Fibroblast of skin of back (primary cell): ENCODE measurements at regions not wholly inside any gene's neighbourhood (a gene's known extent, or its start where the extent isn't known, plus 50 kb on each side); places are given as distances from the start of the nearest gene placed in this dataset.

Experiments
- DNase-seq: peaks from one replicate; pipeline ENCODE4 v3.0.0-alpha.2; 2013

DNA sequence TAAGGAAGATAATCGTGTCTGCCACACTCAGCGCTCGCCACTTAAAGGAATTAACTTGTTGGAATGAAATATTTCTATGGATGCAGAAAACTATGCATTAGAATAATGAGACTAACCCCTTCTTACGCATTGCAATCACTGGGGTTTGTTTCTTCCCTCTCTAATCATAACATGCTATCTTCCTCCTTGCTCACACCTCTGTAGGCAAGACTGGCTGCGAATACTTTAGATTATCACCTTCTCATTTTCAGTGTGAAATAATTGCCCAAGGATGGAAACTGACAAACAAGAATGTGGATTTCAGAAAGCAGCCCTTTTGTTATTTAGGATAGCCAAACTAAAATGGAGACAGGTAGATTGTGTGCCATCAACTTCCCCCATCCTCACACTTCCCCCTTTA, 349.4 kb downstream of the MID1IP1 start:
- no peak for DNase-seq

DNA sequence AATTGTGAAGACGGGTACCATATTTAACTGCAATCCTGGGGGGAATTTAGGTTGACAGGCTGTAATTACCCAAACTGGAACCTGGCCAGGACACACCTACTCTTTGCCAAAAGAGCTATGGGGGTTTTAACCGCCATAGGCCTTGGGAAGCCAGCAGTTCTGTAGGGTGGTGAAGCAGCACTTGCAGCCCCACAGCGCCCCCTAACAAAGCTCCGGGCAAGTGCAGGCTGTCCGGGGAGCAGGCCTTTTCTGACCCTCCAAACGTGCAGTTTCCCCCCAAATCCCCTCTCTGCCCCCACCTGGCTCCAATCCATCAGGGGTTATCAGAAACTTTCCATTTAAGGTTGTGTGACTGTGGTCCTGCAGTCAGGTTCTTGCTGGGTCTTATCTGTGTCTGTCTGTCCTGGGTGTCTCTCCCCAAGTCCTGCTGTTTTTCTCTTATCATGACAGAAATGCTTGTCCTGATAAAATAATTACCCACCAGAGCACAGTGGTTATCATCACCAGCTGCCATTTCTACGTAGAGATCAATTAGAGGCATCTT, 350.9 kb downstream of the MID1IP1 start:
- no peak for DNase-seq

DNA sequence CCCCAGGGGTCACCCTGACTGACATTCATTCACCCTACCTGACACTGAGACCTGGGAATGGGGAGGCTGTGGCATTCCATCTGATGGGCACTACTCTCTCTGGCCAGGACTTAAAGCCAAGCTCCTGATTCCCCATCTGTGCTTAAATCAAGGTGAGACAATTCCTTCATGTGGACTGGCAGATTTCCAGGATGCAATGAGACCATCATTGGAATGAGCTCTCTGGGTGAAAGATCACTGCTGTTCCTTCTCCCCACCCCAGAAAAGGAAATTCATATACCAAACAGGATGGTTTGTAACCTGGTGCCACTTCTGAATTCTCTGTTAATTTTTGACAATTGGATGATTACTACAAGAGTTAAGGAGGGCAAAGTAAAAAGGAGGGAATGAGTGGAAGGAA, 354.8 kb downstream of the MID1IP1 start:
- DNase-seq, result no peak

DNA sequence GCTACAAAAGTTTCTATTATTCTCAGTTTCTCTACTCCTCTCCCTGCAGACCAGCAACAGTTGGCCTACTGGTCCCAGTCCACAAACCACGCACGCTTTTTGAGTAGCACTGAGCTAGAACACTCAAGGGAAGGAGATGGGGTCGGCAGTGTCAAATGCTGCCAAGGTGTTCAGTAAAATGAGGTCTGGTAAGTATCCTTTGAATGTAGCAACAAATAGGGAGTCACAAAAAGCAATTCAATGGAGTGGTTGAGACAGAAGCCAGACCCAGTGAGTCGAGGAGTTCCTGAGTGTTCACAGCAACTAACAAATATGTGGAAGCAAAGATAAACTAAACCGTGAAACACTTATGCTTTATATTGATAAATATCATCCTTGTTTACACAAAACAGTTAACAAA, 355.7 kb downstream of the MID1IP1 start:
- DNase-seq, result no peak

DNA sequence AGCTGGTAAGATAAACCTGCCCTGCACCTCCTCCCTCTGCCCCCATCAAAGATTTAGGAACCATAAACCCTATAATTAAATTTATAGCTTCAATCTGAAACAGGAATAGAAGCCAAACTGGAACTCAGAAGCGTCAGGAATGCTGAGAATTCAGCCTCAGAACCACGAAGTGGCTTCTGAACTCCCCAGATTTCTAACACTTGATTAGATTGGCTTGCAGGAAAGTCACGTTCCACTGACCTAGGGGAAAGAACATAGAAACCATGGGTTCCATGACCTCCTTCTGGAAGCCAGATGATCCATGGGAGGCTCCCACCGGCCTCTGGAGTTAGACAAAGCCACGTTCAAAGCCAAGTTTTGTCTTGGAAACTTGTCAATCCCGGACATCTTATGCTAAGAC, 356.5 kb downstream of the MID1IP1 start:
- DNase-seq, result peak; percentile 11

DNA sequence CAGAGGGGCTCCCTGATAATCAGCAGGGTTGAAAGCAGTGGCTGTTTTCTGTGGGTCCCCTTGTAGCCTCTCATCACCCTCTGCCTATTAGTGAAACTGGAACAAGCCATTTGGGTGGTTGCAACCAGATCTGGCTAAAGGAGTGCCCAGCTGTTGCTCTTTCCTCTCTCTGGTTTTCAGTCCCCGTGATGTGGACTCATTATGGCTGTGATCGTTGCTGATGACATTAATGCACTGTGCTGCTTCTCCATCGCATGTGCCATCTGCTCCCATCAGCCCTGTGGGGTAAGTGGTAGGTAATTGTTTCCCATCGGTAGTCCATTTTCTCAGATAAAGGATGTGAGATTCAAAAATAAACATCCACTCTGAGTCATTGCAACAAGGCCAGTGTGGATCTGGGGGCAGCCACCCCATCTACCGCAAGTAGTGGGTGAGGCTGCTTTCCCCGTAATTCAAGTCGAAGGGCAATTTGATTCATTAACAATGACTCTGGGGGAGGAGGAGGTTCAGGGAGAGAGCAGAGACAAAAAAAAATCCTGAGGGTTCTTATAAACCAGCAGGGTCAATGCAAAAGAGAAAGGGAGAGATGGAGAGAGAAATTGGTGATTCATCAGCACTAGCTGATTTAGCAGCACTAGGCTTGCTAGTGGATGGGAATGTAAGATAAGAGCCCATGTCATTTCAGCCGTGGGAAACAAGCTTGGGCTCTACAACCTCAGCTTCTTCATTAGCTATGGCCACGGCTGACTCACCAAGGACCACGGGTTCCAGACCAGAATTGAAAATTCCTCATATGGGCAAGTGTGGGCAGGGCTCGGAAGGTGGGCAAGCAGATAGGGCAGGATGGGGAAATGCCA, 357.8 kb downstream of the MID1IP1 start:
- peak; percentile 69 for DNase-seq

DNA sequence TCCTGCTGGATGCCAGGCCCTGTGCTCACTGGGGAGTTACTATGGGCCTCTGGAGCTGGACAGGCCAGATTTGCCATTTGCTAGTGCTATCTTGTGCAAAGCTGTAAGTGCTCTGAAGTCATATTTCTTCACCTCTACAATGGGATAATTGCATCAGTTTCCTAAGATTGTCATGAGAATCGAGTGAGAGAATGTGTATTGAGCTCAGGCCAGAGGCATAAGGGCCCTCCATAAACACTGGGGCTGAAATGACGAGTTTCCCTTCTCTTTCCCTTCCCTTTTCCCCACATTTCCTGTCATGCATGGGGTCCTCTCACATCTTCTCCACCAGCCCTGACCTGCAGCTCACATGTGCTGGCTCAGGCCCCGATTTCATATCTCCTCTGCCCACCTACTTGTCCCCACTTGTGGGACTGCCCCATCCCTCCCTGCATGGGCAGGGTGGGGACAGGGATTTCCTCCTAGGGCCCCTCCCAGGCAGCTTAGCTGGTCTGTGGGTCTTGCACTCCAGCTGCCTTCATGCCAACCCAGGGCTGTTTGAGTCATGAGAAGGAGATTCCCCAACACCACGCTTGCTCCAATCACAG, 358.8 kb downstream of the MID1IP1 start:
- no peak for DNase-seq

DNA sequence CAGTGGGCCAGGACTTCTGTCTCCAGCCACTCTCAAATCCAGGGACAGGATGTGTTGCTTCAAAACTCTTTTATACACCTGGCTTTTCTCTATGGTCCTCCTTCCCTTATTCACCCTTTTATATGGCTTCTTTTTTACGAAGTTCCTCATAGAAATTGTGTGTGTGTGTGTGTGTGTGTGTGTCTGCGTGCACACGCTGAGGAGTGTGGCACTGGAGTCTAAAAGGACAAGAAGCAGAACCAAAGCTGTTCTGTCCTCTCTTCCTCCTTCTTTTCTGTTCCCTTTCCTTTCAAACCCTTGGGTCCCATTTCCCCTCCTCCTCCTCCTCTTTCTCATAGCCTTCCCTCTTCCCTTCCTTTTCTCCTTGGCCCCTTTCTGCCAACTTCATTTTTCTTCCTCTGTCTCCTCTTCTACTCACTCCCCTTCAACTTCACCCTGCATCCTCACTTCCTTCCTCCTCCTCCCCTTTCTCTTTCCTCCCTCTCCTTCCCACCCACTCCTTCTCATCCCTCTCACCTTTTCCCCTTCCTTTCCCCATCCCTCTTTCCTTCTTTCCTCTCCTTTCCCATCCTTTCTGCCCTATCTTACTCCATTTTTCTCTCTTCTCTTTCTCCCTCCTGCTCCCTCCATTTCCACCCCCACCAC, 360.5 kb downstream of the MID1IP1 start:
- DNase-seq, result no peak

DNA sequence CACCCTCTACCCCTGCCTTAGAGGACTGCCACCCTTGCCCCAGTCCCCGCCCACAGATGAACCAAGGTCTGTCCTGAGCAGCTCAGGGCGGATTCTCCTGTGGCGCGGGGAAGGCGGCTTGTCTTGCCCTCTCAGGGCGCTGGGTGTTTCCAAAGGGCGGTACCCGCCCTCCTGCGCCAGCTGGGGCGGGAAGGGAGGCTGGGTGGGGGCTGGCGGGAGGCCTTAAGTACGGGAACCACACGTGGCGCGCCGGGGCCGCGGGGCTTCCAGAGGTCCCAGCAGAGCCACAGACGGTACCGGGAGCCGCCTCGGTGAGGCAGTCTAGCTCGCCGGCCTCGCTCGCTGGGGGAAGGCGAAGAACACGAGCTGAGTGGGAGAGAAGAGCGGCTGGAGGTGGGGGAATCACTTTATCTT, 361.1 kb downstream of the MID1IP1 start:
- DNase-seq, result no peak

DNA sequence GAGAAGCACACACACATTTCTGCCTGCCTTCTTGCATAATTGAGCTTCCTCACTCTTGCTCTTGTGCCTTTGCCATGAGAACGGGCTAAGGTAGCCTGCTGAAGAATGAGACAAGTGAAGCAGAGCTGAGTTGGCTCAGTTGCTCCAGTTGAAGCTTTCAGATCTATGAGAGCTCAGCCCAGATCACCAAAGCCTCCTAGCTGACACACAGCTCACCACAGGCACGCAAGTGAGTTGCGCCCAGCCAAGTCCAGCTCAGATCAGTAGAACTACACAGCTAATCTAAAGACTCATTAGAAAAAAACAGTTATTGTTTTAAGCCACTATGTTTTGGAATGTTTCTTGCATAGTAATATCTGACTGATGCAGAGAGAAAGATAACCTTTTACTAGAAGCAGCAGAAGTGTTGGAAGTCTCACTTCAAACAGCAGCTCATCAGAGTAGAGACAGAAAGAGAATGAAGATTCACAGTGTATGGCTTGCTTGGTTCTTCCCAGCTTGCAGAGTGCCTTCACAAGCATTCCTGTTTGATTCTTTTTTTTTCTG, 362.4 kb downstream of the MID1IP1 start:
- no peak for DNase-seq

DNA sequence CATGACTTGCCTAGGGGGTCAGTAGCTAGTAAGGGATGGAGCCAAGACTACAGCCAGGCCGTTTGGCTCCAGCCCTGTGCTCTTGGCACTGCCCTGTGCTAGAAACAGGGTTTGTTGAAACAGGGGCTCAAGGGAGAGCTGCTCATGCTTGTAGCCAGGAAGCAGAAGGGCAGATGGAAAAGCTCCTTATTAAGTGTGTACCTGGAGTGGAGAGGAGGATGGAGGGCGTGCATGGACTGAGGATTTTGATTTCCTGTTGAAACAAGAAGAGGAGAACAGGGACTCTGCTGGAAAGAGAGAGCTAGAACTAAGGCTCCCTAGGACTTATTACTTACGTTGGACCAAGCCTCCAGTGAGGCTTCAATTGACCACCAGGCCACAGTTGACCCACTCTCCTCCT, 363.0 kb downstream of the MID1IP1 start:
- DNase-seq, result no peak

DNA sequence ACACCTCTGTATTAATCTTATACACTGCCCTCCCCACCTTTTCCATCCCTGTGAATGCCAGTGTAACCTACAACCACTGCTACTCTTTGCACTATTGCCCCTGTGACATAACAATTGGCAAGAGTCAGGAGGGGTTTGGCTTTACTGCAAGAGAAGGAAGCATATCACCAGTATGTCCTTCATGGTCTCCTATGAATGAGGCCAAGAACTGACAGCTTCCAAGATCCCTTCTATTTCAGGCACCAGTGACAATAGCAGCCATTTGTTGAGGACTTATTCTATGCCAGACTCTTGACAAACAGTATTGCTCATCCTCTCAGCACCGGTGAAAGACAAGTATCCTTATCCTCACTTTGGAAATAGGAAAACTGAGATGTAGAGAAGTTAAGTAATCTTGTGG, 363.9 kb downstream of the MID1IP1 start:
- no peak for DNase-seq

DNA sequence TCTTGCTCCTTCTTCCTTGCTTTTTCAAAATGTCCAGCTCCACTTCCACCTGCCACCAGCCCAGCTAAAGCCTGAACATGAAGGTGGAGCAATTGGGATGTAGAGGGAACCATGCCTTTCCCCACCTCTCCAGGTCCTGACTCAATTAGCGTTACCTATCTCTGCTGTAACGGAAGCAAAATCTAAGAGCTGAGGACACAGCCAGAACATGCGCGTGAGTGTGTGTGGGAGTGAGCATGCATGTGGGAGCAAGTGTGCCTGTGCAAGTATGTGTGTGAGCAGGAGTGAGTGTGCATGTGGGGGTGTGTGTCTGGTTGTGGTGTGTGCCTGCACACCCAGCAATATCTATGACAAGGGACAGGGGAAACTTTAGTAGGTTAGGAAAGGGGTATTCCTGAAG, 364.5 kb downstream of the MID1IP1 start:
- no peak for DNase-seq

DNA sequence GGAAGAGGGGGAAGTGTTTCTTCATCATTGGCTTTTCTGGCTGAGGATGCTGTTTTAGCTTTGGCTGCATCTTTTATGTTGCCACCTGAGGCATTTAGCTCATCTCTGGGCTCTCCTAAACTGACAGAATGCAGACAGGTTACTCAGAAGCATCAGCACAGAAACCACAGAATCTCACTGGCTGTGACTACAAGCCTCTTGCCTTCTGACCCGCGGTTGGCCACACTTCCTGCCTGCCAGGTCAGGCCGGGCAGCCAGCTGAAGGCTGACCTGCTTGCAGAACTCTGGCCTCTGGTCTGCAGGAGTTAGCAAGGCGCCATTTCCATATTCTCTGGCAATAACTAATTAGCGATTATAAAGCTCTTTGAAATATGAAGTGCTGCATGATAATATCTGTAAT, 366.5 kb downstream of the MID1IP1 start:
- DNase-seq, result no peak

DNA sequence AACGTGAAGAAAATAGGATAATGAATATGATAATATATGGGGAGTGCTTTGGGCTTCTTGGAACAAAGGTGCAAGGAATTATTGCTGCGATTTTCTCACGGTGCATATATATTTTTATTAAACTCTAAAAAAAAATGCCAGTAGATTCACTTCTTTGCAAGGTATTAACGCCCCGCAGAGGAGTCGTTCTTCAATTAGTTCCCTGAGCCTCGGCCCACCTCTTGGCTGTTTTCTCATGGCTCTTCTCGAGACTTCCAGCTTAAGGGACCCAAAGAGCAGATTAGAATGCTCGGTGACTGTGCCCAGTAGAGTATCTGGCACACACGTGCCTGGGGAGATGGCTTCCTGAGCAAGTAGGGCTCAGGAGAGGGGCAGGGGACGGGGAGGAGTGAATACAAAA, 367.4 kb downstream of the MID1IP1 start:
- DNase-seq, result no peak

DNA sequence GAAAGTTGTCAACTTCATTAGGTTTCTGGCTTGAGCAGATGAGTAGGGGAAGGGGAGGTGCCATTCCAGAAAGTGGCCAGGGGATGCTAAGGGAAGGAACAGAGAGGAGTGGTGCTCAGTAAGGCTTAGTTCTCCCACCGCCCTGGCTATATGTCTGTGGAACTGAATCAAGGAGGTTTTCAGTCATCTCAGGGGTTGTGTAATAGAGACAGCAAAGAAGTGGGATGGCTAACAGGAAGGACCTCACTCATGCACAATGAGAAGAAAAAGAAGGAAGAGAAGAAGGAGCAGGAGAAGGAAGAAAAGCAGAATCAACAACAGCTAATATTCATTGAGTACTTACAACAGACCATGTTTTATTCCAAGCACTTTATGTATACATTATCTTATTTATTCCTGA, 368.7 kb downstream of the MID1IP1 start:
- no peak for DNase-seq

DNA sequence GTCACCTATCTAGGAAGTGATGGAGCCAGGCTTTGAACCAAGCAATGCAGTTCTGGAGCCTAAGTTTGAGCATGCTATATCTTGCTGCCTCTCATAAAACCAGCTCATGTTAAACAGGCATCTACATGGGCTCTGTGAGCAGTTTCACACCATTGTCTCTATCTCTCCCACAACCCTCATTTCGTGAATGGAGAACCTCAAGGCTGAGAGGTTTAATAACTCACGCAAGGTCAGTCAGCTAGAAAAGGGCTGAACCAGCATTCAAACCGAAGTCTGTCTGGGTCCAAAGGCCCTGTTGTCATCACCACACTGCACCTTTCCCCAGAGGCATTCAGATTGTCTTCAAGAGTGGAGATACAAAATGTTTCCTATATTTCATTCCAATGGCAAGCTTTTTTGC, 369.2 kb downstream of the MID1IP1 start:
- DNase-seq, result no peak

DNA sequence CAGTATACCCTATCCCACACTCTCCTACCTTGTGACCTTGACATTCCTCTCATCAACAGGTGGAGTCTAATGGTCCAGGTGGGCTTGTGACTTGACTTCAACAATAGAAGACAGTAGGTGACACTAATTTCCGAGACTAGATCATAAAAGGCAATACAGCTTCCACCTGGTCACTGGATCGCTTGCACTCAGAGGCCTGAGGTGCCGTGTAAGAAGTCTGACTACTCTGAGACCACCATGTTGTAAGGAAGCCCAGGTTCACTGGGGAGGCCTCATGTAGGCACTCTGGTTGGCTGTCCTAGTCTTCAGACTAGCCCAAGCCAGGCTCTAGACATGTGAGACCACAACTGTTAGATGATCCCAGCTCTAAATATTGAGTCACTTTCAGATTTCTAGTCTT, 370.4 kb downstream of the MID1IP1 start:
- DNase-seq, result no peak

DNA sequence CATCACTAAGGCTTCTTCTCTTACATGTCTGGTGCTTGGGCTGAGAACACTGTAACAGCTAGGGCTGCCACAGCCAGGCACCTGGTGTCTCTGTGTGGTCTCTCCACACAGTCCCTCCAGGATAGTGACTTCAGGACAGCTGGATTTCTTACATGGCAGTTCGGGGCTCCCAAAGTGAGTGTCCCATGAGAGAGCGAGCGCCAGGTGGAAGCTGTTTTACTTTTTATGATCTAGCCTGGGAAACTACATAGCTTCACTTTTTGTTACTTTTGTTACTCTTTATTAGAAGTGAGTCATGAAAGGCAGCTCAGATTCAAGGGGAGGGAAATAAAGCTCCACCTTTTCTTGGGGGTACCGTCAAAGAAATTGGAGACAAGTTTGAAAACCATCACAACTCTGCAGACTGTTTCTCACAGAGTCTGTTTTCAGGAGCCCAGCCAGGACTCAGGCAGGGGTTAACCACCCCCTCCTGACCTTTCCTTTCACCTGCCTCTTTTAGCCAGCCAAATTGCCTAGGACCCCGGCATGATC, 373.0 kb downstream of the MID1IP1 start:
- no peak for DNase-seq

DNA sequence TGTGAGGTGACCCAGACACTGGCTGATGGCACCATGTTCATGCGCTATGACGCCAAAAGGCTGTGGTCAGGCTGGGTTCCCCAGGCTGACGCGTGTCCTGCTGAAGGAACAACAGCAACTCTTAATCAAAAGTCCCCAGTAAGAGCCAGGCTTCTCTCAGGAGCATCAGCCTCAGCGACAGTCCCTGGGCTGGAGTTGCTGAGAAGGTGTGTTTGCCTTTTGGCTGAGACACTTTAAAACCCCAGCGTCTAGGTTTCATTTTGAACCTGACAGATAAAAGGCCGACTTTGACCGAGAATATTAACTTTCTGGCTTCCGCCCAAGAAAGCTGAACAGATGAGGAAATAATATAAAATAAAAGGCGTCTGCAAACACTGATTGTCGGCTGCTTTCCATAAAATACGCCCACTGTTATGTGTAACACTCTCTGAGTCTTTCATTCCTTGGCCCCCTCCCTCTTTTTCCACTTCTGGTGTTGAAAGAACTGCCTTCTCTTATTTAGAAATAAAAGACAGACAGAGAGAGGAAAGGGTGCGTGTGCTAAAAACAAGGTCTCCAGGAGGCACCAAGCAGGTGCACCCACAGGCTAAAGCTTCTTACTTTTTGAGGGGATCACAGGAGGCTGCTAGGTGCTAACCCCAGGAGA, 373.6 kb downstream of the MID1IP1 start:
- no peak for DNase-seq

DNA sequence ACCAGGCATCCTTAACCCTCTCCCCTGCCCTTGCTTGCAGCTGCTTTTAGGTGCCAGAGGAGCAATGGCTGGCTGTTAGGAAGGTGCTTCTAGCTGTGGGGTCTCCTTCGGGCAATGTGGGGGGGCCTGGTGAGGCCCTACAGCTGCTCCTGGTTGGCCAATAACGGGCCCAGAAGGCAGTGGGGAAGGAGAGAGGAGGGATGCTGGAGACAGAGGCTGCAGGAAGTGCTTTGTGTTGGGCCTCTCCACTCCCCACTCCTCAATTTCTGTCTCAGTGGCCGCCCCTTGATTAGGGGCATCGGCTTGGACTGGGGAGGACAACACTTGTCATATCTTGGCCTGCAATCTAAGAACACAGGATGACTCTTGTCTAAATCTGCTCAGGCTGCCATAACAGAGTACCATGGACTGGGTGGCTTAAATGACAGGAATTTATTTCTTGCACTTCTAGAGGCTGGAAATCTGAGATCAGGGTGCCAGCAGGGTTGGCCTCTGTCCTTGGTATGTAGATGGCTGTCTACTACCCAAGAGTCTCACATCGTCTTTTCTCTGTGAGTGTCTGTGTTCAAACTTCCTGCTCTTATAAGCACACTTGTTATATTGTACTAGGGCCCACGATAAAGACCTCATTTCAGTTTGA, 374.3 kb downstream of the MID1IP1 start:
- DNase-seq, result no peak

DNA sequence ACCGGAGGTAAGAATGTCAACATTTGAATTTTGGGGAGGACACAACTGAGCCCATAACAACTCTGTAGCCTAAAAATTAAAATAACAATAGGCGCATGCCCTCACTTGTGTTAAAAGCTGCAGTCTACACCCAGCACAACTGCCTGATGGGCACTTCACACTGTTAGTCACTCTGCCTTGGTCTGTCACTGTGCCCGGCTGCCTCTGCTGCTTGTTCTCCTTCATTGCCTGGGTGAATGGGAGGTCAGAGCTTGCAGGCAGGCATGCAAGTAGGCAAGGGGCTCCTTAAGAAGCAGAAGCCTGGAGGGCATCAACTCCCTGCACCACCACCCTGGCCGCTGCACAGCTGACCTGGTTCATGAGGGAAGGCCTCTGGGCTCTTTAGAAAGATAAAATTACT, 374.8 kb downstream of the MID1IP1 start:
- DNase-seq, result no peak
